HG03064 (cell line): ENCODE measurements at regions not wholly inside any gene's neighbourhood (a gene's known extent, or its start where the extent isn't known, plus 50 kb on each side); places are given as distances from the start of the nearest gene placed in this dataset.

ENCODE experiments used
- ATAC-seq: cut with Tn5 transposase; IDR thresholded peaks from one replicate; pipeline ENCODE4 v1.9.1; 2021; ENCODE audit warnings: low read depth; ENCODE audit not compliant: unreplicated experiment

DNA sequence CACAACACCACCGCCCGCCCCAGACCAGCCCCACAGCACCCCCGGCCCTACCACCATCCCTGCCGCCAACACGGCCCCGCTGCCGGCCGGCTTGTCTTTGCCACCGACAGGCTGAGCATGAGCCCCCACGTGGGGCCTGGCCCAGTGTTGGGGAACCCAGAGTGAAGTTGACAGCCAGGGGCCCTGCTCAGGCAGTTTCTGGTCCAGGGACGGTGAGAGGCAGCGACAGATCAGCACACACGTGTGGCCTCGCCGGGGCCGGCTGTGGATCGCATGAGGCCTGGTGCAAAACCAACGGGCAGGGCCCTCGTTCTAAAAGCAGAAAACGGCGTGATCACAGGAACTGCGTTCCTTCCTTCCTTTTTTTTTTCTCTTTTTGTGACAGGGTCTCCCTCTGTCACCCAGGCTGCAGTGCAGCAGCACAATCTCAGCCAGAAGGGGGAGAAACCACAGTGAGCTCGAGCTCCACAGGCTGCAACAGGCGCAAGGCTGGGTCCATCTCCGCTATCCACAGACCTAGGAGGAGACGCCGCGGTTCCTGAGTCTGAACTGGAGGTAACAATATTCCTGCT lies 50.5 kb upstream of the FBRSL1 start:
- ATAC-seq = no peak

DNA sequence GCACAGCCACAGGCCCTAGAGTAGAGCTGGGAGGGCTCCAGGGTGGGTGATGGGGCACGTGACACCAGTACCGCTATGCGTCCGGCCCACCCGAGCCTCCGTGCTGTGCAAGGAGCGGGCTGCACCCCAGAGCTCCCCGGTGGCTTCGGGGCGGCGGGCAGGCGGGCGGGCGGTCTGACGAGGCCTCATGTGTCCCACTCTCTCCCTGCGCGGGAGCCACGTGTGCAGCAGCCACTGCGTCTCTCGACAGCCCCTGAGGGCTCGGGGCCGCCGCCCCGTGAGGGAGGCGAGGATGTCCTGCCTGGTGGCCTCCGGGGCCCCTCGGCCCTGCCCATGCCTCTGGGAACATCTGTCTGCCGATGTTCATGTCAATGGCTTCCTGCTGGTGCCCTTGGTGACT lies 51.2 kb upstream of the FBRSL1 start:
- no peak for ATAC-seq

DNA sequence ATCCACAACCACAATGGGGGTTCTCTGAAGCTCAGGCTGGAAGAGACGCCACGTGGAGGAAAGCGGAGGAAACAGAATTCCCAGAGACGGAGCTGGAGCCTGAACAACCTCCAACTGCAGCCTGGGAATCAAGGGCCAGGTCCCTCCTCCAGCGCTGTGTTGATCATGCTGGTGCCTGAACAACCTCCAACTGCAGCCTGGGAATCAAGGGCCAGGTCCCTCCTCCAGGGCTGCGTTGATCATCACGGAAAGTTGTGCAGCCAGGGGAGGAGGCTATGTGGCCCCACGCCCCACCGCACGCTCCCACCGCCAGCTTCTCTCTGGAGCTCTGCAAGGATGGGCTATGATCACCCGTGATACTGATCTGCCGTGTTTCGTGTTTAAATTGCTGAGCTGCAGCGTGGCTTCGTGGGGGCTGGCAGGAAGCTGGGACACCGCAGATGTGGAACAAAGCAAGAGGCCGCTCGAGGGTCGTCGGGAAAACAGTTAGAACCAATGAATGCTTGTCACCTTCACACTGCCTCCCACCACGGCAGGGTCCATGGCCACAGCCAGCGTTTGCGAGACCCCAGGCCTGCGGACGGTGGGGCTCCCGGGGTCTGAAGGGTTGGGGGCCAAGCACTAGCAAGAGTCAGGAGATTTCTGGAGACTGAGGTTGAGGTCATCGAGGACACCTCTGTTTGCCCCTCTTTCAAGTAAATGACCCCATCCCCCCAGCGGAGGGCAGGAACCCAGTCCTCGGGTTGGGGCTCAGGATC lies 51.8 kb upstream of the FBRSL1 start:
- no peak for ATAC-seq

DNA sequence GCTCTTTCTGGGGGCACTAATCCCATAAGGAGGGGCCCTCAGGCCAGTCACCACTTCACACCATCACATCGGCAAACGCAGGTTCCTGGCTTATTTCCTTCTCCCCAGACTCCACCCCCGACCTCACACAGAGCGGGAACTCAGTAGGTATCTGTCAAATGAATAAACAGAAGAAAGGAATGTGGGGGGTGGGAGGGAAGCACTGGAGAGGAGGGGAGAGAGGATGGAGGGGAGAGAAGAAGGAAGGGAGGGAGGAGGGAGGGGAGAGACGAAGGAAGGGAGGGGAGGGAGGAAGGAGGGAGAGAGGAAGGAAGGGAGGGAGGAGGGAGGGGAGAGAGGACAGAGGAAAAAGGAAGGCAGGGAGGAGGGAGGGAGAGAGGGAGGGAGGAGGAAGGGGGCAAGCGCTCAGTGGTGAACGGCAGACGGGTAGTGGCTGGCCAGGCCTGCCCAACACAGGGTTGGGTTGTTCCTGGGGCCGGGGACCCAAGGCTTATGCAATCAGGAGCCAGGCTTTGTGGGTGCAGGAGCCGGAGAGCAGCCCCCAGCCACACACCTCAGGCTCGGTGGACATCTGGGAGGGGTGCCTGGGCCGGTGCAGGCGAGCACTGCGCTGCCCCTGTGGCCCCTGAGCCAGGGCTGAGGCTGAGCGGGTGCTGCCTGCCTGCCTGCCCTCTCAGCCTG lies 52.6 kb upstream of the FBRSL1 start:
- ATAC-seq = no peak

DNA sequence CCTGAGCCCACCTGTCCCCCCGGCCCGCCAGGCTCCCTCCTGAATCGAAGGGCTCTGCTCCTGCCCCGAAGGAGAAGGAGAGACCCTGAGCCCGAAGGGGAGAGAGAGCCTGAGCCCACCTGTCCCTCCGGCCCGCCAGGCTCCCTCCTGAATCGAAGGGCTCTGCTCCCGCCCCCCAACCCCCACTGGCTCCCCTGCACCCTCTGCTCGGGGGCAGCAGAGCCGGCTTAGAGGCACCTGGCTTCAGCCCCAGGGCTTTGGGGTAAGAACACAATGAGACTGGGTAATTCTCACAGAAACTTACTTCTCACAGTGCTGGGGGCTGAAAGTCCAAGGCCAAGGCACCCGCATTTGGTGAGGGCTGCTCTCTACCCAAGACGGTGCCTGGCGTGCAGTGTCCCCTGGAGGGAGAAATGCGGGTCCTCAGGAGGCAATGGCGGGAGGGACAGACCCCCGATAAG lies 53.1 kb upstream of the FBRSL1 start:
- ATAC-seq = no peak

DNA sequence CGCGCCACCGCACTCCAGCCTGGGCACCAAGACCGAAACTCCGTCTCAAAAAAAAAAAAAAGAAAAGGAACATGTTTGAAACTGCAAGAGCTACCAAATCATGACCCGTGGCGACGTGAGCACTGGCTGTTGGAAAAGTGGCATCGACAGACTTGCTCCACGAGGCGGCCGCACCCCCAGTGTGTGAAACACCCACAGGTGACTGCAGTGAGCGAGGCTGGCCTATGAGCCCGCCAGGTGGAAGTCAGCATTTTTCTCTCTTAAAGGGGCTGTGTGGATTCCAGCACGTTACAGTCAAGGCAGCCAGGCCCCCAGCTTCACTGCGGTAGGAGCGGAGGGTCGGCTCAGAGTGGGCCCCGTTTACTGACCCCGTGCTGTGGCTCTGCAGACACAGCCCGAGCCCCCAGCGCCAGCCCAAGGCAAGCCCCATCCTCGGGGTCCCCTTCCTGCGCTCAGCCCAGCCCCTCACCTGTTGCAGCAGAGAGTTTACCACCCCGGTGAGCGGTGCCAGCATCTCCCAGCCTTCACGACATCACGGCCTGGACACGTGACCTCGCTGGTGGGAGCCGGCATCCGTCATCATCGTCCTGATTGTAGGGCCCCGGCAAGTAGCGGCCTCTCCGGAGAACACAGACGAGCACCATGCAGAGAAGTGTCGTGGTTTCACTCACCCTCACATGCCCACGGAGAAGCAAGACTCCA lies 54.3 kb upstream of the FBRSL1 start:
- ATAC-seq = no peak

DNA sequence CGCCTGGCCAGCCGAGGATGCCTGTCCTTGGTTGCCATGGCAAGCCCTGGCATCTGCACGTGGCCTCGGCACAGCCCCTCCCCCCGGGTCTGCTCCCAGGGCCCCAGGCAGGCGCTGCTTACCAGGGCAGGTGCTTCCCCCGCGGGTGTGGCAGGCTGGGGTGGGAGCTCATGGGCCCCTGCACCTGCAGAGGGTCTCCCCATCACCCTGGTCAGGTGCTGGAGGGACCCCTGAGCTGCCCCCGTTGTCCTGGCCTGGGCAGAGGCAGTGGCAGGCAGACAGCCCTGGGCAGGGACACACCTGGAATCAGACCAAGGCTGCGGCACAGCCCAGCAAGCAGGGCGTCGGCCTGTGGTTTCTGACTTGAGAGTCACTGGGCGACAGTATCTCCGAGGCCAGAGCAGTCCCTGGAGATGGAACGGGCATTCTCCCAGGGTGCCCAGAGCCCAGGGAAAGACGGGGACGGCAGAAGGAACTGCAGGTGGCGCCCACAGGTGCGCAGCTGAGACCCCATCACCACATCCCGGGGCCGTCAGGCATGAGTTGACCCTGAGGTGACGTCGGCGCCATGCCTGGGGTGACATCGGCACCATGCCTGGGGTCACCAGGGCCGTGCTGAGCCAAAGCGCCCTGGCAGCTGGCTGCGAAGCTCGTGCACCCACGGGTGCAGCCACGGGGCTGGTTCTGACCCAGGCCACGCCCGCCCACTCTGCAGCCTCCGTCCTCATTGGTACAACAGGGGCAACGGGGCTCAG lies 56.1 kb upstream of the FBRSL1 start:
- no peak for ATAC-seq

DNA sequence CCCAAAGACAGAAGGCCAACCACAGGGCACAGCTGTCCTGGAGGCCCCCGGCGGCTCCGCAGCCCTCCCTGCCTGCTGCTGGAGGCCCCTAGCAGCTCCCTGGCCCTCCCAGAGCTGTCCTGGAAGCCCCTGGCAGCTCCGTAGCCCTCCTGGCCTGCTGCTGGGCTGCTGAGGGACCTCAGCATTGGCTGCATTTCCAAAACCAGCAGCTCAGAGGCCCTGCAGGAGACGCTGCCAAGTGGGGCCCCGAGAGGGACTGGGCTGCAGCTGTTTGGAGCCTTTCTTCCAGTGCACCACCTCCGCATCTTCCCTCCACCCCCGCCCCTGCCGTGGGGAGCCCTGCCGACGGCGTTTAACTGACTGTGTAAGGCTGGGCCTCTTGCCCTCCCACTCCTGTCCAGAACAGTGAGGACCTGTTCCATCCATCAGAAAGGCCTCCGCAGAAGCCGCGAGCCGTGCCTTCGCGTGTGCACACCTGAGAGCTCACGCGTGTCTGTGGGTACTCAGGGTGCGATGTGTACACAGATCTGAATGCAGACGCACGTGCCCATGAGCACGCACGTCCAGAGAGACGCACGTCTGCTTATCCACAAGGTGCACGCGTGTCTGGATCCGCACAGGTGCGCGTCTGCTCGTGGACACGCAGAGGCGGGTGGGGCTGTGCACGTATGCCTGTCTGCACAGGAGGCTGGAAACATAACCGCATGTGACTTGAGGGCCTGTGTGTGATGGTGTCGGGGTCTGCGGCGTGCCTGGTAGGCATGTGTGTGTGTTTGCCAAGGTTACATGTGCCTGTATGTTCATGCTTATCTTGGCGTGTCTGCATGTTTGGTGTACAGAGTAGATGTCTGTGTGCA lies 57.0 kb upstream of the FBRSL1 start:
- no peak for ATAC-seq

DNA sequence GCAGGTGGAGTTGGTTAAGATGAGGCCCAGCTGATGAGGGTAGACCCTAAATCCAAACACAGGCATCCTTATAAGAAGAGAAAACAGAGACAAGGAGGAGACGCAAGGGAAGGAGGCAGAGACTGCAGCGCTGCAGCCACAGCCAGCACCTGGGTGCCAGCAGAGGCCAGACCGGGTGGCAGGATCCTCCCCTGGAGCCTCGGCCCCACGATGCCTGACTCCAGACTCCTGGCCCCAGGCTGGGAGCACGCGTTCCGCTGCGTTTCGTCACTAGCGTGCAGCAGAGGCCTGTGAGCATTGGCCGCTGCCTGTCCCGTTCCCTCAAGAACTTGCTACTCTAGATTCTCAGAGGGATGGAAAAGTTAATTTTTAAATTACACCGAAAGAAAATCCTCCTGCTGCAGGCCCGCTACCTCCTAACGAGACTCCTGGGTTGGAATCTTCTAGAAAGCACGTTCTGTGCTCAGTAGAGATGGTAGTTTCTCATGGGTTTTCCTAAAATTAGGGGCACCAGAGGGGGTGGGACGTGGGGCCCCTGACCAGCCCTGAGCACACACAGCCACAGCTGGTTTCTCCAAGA lies 57.7 kb upstream of the FBRSL1 start:
- ATAC-seq = no peak

DNA sequence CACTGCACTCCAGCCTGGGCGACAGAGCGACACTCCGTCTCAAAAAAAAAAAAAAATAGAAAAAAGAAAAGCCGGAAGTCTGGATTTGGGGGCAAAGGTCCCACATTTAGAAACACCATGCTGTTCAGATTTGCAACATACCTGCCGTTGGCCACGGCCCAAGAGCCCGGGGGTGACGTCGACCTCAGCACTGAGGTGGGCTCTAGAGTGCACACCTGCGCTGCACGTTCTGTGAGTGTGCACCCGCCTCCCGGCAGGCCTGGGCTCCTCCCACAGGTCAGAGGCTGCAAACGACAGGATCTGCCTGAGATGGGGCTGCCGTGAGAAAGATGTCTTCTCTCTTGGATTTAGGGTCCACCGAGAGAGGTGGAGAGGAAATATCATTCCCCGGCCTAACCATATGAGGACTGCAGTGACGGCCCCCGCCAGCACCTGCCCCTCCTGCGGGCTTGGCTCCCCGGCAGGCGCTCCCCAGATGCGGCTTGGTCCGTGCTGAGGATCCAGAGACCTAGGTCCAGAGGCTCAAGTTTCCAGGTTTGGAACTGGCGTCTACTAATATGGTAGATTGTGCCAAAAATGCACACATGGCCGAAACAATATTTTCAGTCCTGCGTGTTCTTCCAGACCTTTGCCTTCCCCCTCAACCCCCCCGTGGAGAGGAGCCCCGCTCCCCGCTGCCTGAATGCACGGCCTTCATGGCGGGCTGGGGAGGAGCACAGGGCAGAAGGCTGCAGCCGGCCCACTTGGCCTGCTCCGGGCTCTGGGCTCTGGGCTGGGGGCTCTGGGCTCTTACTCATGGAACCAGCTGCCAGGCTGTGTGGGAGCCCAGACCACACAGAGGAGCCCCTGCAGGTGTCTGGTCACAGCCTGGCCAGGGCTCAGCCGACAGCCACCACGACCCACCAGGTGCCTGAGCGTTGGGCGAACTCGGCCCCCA lies 58.8 kb upstream of the FBRSL1 start:
- no peak for ATAC-seq

DNA sequence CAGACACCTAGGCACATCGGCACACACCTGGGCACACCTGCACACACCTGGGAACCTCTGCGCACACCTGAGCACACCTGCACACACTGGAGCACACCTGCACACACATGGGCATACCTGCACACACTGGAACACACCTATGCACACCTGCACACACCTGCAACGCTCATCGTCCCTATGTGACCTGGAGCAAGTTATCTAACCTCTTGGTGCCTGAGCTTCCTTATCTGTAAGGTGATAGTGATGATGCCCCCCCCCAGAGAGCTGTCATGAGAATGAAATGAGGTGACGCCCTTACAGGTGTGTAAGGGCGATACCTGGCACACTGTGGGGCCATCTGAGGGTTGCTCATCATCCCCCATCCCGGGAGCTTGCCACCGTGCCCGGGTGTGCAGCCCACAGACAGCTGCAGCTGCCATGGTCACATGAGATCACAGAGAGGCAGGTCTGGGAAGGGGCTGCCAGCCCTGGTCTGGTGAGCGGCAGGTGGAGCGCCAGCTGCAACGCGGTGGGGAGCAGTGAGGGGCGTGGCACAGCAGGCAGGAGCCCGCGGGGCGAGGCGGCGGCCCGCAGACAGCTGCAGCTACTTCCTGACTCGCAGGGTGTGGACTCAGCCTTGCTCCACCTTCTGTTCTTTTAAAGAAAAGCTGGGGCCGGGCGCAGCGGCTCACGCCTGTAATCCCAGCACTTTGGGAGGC lies 59.9 kb upstream of the FBRSL1 start:
- ATAC-seq = no peak

DNA sequence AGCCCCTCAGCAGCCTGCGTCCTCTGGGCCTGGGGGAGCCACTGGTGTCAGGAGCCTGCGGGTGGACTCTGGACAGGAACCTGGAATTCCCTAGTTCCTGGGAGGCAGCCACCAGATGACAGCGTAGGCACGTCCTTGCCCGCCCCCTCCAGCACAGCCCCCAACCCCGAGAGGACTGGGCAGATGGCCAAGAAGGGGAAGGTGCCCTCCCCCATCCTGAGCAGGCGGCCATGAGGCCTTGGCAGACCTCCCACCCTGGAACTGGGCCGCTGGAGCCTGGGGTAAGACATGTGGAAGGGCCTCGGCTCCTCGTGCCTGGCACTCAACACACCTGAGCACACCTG lies 60.4 kb upstream of the FBRSL1 start:
- no peak for ATAC-seq

DNA sequence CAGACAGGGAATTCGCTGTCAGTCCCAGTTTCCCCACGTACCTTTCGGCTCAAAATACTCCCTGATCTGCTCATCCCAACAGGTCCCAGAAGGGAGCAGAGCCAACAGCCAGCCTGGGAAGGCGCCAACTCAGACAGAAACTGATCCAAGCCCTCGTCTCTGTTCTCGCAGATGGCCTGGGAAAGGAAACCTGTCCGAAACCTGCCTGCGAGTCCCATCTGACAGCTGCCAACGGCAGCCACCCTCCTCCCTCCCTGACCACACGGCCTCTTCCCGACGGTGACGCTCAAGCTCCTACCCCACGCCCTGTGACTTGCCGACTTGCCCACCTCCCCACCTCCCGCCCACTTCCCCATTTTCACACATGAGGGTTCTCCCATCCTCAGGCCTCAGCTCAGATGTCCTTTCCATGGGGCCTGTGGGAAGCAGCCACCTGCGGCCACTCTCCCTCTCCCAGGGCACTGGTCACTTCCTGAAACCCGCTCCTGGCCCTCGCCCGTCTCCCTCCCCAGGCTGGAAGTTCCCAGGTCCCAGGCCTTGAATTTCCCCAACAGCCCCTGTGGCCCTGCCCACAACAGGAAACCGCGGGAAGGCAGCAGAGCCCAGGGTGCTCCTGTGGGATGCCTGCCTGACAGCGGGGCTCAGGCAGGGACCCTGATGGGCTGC lies 60.9 kb upstream of the FBRSL1 start:
- ATAC-seq = no peak

DNA sequence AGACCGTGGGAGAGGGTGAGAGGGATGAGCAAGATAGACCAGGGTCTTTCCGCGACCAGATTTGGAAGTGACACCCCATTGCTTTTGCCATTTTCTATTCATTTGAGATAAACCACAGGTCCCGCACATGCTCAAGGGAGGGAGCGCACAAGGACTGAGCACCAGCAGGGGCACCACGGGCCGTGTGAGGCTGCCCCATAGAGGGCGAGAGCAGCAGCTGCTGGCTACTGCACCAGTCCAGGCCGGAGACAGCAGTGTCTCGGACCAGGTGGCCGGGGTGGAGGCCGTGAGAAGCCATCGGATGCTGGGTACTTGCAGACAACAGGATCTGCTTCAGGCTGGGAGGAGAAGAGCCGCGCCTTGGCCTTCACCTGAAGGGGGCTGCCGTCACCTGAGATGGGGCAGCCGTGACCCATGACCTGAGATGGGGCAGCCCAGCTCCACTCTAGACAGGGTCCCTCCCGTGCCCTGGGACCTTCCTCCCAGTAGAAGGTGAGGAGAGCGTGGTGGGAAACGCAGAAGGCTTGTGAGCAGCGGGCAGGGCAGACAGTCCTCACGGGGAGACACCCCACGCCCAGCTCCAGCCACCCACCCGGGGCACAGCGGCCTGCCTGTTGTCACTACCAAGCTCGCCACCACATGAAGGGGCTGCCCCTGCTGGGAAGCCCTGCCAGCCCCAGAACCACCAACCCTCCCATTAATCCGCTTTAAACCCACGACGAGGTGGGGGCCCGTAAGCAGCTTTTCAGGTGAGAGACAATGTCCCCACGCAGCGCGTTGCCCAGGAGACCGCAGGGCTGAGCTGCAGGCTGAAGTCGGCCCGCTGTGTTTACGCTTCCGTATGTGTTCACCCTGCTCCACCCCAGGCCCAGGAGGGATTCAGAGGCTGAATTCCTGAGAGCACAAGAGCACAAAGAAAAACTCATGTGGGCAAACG lies 61.7 kb upstream of the FBRSL1 start:
- ATAC-seq = no peak

DNA sequence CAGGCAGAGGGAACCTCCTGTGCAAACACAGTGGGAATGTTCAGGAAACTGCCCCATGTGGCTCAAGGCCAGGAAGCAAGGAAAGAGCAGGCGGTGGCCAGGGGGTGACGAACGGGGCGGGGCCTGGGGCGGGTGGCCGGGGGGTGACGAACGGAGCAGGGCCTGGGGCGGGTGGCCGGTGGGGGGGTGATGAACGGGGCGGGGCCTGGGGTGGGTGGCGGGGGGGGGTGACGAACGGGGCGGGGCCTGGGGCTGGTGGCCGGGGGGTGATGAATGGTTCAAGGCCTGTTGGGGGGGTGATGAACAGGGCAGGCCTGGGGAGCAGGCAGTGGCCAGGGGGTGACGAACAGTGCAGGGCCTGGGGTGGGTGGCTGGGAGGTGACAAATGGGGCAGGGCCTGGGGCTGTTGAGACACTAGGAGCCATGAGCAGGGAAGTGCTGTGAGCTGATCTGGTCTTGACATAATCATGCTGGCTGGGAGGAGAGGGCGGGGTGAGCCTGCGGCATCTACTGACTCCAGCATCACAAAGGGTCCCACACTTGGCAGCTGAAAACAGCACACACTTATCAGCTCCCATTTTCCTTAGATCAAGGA lies 62.7 kb upstream of the FBRSL1 start:
- no peak for ATAC-seq
